HG03103 (cell line): ENCODE measurements at regions not wholly inside any gene's neighbourhood (a gene's known extent, or its start where the extent isn't known, plus 50 kb on each side); places are given as distances from the start of the nearest gene placed in this dataset.

ENCODE experiments used
- ATAC-seq: cut with Tn5 transposase; IDR thresholded peaks from one replicate; pipeline ENCODE4 v1.9.1; 2021; ENCODE audit warnings: low read depth; ENCODE audit not compliant: unreplicated experiment

DNA sequence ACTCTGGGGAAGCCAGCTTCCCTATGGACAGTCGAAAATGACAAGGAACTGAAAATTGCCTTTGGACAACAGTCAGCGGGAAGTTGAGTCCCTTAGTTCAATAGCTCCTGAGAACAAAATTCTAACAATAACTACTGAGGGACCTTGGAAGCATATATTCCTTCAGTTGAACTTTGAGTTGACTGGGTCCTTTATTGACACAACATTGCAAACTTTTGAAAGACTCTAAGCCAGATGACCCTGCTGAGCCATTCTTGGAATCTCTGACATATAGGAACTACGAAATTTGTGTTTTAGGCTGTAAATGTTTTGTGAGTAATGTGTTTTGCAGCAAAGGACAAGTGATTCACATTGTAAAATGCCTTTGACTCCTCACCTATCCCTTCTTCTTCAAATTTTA lies 548.8 kb upstream of the LCORL start:
- ATAC-seq: no peak

DNA sequence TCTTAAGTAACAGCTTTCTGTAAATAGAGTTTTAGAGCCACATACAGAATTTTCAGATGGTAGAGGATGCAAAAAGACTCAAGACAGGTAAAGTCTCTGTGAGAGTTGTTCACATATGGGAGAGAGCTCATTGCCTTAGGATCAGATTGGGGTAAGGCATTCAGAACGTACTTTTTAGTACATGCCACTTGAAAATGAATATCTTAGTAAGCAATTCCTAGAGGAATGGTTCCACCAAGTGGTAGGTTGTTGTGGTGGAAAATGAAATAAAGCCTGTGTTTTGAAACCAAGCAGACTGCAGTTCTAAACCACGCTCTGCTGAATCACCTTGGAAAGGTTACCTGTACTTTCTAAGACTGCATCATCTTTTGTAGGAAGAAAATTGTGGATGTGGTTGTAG lies 547.0 kb upstream of the LCORL start:
- no peak for ATAC-seq

DNA sequence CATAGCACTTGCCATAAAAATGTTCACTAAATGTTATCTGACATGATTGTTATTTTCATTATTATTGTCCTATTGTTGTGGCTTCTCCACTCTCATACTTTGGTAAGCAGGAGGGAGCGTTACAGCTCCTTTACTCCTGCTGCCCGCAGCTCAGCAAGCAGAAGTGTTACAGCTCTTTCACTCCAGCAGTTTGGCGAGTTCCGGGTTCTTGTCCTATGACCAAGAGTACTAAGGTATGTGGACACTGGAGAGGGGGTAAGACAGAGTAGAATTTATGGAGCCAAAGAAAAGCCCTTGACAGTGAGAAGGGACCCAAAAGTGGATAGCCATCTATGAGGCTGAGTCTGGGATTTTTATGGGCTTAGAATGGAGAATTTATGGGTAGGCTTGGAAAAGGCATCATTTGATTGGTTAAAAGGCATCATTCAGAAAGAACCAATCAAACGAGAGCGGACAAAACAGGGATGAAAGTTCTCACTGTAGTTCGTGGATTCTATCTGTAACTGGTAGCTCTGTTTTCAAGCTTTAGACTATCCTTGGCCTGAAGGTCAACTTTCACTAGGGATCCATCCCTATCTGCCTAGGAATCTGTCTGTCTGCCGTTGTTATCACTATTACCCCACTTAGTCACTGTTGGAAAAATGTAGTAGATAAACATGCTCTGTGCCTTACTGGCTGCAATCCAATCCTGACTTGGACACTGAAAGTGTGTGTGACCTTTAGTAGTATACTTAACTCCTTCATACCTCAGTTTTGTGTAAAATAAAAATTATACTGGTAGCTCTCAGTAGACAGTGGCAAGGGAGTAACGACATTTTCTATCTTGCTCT lies 545.6 kb upstream of the LCORL start:
- ATAC-seq: no peak

DNA sequence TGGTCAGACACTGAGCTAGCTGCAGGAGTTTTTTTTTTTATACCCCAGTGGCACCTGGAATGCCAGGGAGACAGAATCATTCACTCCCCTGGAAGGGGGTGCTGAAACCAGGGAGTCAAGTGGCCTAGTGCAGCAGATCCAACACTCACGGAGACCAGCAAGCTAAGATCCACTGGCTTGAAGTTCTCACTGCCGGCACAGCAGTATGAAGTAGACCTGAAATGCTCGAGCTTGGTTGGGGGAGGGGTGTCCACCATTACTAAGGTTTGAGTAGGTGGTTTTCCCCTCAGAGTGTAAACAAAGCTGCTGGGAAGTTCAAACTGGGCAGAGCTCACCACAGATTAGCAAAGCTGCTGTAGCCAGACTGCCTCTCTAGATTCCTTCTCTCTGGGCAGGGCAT lies 537.9 kb upstream of the LCORL start:
- ATAC-seq: no peak

DNA sequence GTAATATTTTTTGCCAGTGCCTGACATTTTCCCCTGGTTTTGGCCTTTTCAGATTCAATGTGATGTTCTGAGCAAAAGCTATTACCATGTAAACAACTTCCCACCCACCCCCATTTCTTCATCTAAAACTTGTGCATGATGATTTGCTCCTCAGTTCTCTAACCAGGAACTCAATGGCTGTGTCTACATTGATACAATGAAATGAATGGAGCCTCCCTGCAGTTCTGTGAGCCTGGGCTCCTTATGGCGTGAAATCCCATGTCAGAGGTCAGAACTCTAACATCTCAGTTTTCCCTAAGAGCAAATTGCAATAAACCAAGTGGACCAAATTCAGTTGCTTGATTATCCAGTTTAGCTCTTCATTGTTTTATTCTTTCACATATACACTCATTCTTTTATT lies 534.8 kb upstream of the LCORL start:
- no peak for ATAC-seq

DNA sequence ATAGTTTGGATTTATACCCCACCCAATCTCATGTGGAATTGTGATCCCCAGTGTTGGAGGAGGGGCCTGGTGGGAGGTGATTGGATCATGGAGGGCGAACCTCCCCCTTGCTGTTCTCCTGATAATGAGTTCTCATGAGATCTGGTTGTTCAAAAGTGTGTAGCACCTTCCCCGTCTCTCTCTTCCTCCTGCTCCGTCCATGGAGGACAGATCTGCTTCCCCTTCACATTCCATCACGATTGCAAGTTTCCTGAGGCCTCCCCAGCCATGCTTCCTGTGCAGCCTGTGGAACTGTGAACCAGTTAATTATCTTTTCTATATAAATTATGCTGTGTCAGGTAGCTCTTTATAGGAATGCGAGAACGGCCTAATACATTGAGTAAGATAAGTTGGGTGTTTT lies 518.8 kb upstream of the LCORL start:
- ATAC-seq: no peak

DNA sequence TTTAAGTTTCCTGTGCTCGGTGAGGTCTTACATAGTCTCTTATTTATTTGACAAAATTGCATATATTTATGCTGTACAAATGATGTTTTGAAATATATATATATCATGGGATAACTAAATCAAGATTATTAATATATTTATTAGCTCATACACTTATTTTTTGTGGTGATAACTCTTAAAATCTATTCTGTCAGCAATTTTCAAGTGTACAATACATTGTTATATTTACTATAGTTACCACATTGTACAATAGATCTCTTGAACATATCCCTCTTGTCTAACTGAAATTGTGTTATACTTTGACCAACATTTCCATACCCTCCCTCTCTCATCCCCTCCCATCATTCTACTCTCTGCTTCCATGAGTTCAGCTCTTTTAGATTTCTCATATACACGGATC lies 516.6 kb upstream of the LCORL start:
- ATAC-seq: no peak

DNA sequence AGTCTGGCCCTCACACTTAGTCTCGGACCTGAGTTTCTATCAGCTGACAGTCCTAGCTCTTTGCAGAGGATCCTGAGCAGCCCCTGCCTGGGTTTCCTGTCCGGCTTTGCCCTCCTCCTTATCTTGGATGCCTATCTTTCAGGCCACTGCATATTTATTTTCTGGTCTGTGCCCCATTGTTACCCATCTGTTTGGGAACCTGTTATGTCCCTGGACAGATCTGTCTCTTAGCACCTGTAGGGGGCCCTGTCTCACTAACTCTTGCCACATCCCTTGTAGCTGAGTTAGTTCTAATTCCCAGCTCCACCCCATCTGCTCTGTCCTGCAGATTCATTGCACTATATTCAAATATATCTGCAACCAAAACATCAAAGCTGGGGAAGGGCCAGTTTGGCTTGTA lies 514.9 kb upstream of the LCORL start:
- ATAC-seq: no peak

DNA sequence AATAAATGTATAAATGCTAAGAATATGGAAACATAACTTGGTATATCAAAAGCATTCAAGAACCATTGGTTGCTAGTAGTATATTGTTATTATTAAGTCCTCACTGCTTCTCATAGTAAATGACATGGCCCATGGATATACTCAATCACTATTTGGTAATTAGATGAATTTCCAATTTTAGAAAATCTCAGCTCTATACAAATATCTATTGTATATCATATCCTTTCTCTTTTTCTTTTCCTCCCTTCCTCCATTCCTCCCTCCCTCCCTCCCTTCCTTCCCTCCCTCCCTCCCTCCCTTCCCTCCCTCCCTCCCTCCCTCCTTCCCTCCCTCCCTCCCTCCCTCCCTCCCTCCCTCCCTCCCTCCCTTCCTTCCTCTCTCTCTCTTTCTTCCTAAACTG lies 514.4 kb upstream of the LCORL start:
- ATAC-seq: no peak

DNA sequence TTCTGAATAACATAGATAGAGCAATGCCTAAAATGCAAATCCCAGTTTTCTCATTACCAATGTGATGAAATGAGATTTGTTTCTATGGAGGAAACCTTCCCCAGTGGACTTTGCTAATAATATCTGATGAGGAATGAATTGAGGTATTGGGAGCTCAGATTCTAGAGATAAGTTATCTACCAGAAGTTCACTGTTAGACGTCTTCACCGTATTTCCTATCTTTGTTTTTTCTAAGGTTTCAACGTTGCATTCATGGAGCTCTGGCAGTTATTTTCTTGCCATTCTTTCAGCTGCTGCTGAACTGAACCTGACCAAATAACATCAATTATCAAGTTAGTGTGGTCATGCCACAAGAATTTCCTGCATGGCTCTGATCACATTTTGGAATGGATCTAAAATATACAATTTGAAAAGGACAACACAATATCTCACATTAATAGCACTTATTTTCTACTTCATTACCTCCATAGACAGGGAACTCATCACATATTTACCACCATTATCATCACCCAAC lies 511.8 kb upstream of the LCORL start:
- no peak for ATAC-seq

DNA sequence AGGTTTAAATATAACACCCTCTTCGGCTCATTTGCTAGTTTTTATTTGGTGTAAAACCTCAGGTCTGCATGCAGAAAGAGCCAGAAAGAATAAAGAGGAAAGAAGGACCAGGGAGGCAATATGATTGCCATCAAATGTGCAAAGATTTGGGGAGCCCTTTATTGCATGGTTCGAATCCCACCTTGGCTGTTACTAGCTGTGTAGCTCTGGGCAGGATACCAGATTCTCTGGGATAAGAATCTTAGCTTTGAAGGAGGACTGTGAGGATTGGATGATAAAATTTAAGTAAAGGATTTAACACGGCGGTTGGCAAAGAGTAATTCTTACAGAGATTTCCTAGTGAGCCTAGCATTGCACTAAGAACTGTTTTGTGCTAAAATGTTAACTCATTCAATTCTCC lies 510.2 kb upstream of the LCORL start:
- no peak for ATAC-seq

DNA sequence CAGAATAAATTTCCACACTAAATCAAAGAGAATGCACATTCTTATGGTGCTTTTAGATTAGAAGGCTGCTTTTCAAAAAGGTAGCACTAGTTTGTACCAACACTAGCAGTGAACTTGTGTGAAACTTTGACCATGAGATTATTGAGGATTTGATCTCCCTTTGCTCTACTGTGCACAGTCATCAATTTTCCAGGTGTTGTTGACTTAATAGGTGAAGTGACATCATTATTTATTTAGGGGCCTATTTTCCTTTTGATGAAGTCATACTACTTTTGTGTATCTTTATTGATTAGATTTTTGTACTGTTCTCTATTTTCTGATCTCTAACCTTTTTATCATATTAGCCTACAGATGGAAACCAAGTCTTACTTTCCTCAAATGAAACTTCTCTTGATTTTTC lies 507.9 kb upstream of the LCORL start:
- no peak for ATAC-seq

DNA sequence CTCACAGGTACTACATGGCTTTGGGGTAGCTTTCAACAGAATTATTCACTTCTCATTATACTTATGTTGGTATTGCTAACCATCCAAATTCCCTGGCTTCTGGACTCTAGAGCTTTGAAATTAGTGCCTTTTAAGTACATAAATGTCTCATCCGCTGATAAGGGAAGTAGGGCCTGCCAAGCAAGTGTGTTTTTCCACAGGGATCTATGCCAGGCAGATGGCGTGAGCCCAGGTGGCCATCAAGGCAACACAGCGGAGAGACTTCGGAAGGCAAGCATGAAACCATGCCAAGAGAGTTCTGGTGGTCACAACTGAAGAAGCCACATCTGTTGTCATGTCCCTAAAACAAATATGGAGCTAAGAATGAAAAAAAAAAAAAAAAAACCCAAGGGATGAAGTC lies 503.1 kb upstream of the LCORL start:
- no peak for ATAC-seq

DNA sequence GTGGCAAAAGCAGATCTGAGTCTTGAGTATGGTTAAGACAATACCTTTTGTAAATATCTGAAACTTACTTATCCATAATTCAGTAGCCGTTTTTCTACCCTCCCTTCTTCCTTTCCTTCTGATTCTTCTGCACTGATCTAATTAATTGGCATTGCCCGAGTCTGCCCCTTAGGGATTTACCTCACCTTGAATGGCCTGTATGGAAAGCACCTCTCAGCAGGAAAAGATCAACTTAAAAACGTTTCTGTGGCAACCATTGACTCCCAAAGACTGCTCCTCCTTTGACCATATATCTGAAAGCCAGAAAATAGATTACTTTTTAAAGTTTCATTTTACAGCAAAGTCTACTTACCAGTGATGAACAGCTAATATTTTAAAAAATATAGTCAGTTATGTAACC lies 496.5 kb upstream of the LCORL start:
- ATAC-seq: no peak

DNA sequence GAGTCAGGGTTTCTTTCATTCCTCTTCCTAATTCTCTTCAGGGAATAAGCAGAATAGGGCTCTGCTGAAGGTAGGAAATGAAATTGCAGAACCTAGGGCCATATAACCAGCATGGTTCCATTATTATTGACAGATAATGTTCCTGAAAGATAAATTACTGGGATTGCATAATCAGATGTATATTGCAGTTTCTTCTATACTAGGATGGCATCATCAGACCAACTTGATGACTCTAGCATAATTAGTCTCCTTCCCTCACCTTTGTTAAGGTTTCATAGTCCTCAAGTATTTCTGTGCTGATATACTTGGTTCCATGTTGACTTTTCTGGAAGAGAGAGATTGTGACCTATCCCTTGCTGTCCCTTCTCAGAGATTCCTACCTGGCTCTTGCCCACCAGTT lies 492.3 kb upstream of the LCORL start:
- ATAC-seq: no peak

DNA sequence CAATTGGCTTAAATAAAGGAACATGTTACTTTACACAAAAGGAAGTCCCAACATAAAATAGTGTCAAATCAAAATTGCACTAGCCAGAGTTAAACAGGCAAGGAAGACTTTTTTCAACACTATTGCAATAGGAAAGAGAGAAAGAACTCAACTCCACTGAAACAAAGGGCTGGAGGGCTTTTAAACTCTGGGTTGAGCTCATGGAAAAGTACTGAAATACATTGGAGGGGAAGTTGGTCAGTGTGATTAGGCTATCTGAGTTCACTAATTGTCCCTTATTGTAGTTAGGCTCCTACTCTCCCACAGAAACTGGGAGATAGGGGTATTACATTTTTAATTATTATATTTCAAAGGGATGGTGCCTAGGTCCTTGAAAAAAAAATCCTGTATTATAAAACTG lies 491.2 kb upstream of the LCORL start:
- no peak for ATAC-seq

DNA sequence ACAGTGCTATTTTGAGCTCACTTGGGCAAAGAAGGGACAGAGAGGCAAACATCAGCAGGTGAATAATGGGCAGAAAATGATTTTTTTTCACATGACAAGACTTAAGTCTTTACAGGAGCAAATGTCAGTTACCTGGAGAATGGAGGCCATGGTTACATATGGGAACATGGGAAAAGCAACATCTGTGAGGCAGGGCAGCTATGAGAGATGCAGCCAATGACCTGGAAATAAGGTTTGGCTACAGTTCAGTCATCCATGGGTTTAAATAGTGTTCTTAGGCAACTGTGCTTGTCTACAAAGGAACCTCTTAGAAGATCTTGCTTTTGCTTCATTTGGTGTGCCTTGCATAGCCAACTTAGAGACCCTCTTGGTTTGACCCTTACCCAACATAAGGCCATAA lies 490.2 kb upstream of the LCORL start:
- no peak for ATAC-seq

DNA sequence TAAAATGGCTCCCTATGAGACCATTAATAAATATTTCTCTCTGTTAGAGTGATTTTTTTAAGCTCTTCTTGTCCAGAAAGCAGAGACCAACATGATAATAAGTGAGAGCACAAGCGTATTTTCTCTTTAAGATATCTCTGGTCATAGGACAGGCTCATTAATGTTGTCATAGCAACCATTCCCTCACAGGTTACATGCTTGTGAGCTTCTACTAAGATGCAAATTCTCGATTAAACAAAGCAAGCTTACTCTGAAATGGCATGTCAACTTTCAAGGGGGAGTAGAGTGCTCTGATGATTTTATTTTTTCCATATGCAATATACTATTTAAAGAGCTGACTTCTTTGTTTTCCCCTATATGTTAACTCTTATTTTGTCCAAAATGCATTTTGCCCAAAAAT lies 487.2 kb upstream of the LCORL start:
- no peak for ATAC-seq

DNA sequence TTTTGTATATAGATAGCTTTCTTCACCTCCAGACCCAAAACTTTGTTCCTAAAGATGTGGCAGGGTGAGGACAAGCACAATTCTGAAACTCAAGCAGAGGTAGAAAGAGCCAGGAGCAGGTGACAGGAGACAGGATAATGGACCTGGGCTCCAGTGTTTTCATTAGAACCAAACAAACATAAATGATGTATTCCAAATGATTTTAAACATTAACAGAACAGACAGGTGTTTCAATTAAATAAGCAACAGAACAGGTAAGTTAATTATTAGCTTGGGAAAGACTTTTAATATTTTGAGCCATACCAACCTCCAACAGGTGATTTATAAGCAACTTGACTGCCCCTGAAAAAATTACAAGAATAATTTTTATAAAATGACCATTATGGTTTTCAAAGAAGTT lies 459.4 kb upstream of the LCORL start:
- ATAC-seq: no peak

DNA sequence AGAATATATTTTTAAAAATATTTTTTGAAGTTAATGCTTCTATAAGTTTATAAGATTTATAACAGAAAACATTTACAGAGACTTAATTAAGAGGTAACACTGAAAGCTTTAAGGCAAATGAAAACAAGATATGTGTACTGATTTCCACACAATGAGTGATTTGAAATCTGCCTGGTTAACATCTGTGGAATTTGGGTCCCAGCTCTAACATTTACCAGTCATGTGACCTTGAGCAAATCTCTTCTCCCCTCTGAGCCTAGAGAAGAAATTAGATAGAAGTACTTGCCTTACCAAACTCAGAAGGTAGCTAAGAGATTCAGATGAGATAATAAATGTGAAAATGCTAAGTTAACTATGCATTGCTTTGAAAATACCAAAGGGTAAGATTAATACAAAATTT lies 458.8 kb upstream of the LCORL start:
- ATAC-seq: no peak

DNA sequence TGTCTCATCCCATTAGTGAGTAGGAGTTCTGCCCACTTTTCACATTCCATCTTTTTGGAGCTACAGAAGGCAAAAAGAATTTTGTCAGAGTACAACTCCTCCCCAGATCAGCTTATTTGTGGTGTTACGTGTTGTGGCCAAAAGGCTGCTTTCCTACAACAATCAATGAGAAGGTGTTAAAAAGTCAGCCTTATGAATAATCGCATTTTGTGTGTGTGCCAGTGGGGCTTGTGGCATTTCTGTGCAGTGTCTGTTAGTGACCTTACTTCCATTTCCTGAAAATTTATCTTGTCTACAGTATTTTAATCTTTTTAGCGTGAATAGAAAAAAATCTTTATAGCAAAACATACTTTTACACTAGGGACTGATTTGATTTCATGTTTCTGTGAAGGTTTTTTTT lies 458.3 kb upstream of the LCORL start:
- ATAC-seq: no peak

DNA sequence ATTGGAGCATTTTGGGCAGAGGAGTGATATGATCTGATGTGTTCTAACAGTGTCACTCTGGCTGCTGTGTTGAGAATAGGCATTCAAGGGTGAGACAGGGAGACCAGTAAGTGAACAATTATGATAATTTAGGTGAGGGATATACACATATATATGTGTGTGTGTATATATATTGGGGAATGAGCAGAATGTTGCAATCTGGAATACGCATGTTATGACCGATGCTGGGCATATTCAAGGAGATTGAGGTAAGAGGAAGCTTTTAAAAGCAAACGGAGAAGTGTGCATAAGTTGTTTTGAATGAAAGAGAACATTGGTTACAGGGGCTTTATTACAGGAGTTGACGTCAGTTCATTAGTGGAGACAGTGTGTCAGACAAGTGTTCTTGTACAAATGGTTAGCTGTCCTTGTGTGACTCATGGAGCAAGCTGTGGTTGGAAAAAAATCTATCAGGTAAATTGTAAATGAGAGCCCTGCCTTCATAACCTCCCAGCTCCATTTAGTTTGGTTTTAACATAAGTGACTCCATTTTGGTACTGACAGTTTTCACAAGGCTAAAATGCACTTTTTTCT lies 442.5 kb upstream of the LCORL start:
- ATAC-seq: no peak
